Endothelial cell of umbilical vein (primary cell): ENCODE measurements at regions not wholly inside any gene's neighbourhood (a gene's known extent, or its start where the extent isn't known, plus 50 kb on each side); places are given as distances from the start of the nearest gene placed in this dataset.
"Not testable (repeated sequence)": the region's sequence is repeated elsewhere in the genome, so short reads cannot be mapped to it uniquely, and the experiment has no call there.

Experiments
- CTCF ChIP-seq, 2 donors: IDR thresholded peaks; 1 replicate in 1 of 2; 2 replicates in 1 of 2; pipeline ENCODE4 v1.5.1; 2011; ENCODE audit warnings: low read length in 2 of 2, mild to moderate bottlenecking in 2 of 2, moderate library complexity in 2 of 2, control low read depth in 1 of 2, inconsistent platforms in 1 of 2, low read depth in 1 of 2; ENCODE audit not compliant: insufficient read depth in 1 of 2; ENCODE audit errors: extremely low read depth in 1 of 2
- FOS ChIP-seq: IDR thresholded peaks from 2 replicates; pipeline ENCODE4 v1.6.1; 2011; ENCODE audit warnings: mild to moderate bottlenecking, low read length, moderate library complexity, borderline replicate concordance; ENCODE audit not compliant: insufficient read depth
- POLR2A ChIP-seq: IDR thresholded peaks from 2 replicates; pipeline ENCODE4 v1.6.1; 2012; ENCODE audit warnings: low read depth, mild to moderate bottlenecking, control low read depth, low read length

GRCh38 chr16:15204571-15204970, 110.5 kb upstream of the RRN3 start:
- not testable (repeated sequence) for TF ChIP-seq POLR2A; FOS; CTCF (IDR thresholded peaks at IDR 0.05; ENCODE audit: extremely low read depth in 1 of 2, insufficient read depth in 1 of 2, low read depth in 1 of 2, low read length in 2 of 2)
